ENCODE measurements at regions not wholly inside any gene's neighbourhood (a gene's known extent, or its start where the extent isn't known, plus 50 kb on each side); places are given as distances from the start of the nearest gene placed in this dataset.

- TF ChIP-seq, protein P1, sequence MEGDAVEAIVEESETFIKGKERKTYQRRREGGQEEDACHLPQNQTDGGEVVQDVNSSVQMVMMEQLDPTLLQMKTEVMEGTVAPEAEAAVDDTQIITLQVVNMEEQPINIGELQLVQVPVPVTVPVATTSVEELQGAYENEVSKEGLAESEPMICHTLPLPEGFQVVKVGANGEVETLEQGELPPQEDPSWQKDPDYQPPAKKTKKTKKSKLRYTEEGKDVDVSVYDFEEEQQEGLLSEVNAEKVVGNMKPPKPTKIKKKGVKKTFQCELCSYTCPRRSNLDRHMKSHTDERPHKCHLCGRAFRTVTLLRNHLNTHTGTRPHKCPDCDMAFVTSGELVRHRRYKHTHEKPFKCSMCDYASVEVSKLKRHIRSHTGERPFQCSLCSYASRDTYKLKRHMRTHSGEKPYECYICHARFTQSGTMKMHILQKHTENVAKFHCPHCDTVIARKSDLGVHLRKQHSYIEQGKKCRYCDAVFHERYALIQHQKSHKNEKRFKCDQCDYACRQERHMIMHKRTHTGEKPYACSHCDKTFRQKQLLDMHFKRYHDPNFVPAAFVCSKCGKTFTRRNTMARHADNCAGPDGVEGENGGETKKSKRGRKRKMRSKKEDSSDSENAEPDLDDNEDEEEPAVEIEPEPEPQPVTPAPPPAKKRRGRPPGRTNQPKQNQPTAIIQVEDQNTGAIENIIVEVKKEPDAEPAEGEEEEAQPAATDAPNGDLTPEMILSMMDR (conservative IDR thresholded peaks at IDR 0.05; ENCODE audit: low read depth, low read length) = no peak
- TF ChIP-seq EZH2phosphoT487 (IDR thresholded peaks at IDR 0.05; ENCODE audit: borderline replicate concordance, low read length) = no peak
Observed at GRCh38 chr17:13320046-13320785, 281.5 kb downstream of the HS3ST3A1 start.
